ENCODE measurements at regions not wholly inside any gene's neighbourhood (a gene's known extent, or its start where the extent isn't known, plus 50 kb on each side); places are given as distances from the start of the nearest gene placed in this dataset.

GRCh38 chr20:17068084-17068711 lies 158.6 kb upstream of the PCSK2 start:
- WGBS (ENCODE audit: extremely low coverage, insufficient read length, low lambda C conversion rate) = no CpG with 5 or more reads among the region's 4 CpGs
- no peak overlapping the region for H2BK5ac ChIP-seq (ENCODE audit: insufficient read length, low read length)
- Mint-ChIP-seq H3K27ac (no peak overlapping the region), H3K4me1 (peaks cover 8% of the 10 kb centered on the region in 2 experiments), H3K36me3 (ENCODE audit: insufficient read depth in 1 of 3, low read depth in 3 of 3) (no peaks in the 10 kb centered on the region), H3K9me3 (no peaks in the 10 kb centered on the region; a peak in 2 of 5 replicates), H3K4me3 (no peak overlapping the region), H3K27me3 (ENCODE audit: low read depth) (no peaks in the 10 kb centered on the region)
- H4K20me1 ChIP-seq (ENCODE audit: control insufficient read depth, insufficient read depth, insufficient read length) = no peaks in the 10 kb centered on the region
- H3K18ac ChIP-seq (ENCODE audit: insufficient read length, low read depth, low read length) = no peak overlapping the region
- no peaks in the 10 kb centered on the region; the same call in 1 of the 2 replicates for H3K4me1 ChIP-seq (ENCODE audit: insufficient read depth, low read length)
- no peak overlapping the region for H2BK20ac ChIP-seq (ENCODE audit: low read depth, low read length, poor library complexity, severe bottlenecking)
- H3K23me2 ChIP-seq (ENCODE audit: insufficient read length, low read depth, low read length, poor library complexity, severe bottlenecking) = peaks cover 3% of the 10 kb centered on the region
- no peak overlapping the region for H4K5ac ChIP-seq (ENCODE audit: insufficient read length, low read depth, low read length)
- H2BK15ac ChIP-seq (ENCODE audit: low read depth, low read length) = no peak overlapping the region
- no peak overlapping the region for H3K9ac ChIP-seq (ENCODE audit: extremely low read depth, insufficient read length, low read length)
- DNase-seq = no peak
- no peaks in the 10 kb centered on the region for H3K27me3 ChIP-seq (ENCODE audit: insufficient read depth, low read length)
- H3K14ac ChIP-seq (ENCODE audit: insufficient read depth, low read length) = no peak overlapping the region
- H3K56ac ChIP-seq (ENCODE audit: insufficient read length, low read depth, low read length) = no peak overlapping the region
- no peak overlapping the region for H2BK120ac ChIP-seq (ENCODE audit: low read depth, low read length, poor library complexity, severe bottlenecking)
- H3K79me2 ChIP-seq (ENCODE audit: insufficient read depth, low read length) = no peaks in the 10 kb centered on the region; the same call in 1 of the 2 replicates
- H3K79me1 ChIP-seq (ENCODE audit: insufficient read depth, low read depth, low read length, poor library complexity, severe bottlenecking) = no peaks in the 10 kb centered on the region
- no peak for TF ChIP-seq CTCF (conservative IDR thresholded peaks at IDR 0.05)
- H3K27ac ChIP-seq (ENCODE audit: insufficient read length, low read depth, low read length) = no peak overlapping the region
- H4K8ac ChIP-seq (replicated peaks; ENCODE audit: insufficient read length, low read depth, low read length) = no peak overlapping the region
- no peaks in the 10 kb centered on the region for H3K9me3 ChIP-seq (ENCODE audit: control insufficient read depth, low read depth, low read length)
- no peak overlapping the region for H4K91ac ChIP-seq (ENCODE audit: insufficient read length, low read depth, low read length)
- H2BK12ac ChIP-seq (ENCODE audit: insufficient read length, low read depth, low read length) = no peak overlapping the region
- H3K4me2 ChIP-seq (ENCODE audit: insufficient read depth, insufficient read length, low read length) = no peak overlapping the region
- no peak overlapping the region for H3T11ph ChIP-seq (ENCODE audit: low read length)
- no peak overlapping the region for H3K23ac ChIP-seq (ENCODE audit: insufficient read length, low read depth, low read length)
- no peak overlapping the region for H2AFZ ChIP-seq (ENCODE audit: low read length)
- H2AK5ac ChIP-seq (ENCODE audit: insufficient read length, low read length) = no peak overlapping the region
- H3K4ac ChIP-seq (ENCODE audit: low read depth, low read length) = no peak overlapping the region

All from H9 (cell line).